ENCODE measurements at regions not wholly inside any gene's neighbourhood (a gene's known extent, or its start where the extent isn't known, plus 50 kb on each side); places are given as distances from the start of the nearest gene placed in this dataset.

- Mint-ChIP-seq H3K27ac (no peak overlapping the region), H3K9me3 (peaks cover 5% of the 10 kb centered on the region), H3K27me3 (peaks cover 17% of the 10 kb centered on the region), H3K4me1 (peaks cover 9% of the 10 kb centered on the region), H3K4me3 (no peak overlapping the region), H3K36me3 (no peaks in the 10 kb centered on the region)
- no peak for ATAC-seq
Observed at GRCh38 chr17:77604973-77605313, 353.6 kb upstream of the TNRC6C start.

GRCh38 chr17:77606146-77606864, 352.2 kb upstream of the TNRC6C start:
- no peak overlapping the region for H3K4me3 Mint-ChIP-seq
- no peak for ATAC-seq
- H3K4me1 Mint-ChIP-seq, result peaks cover 20% of the 10 kb centered on the region
- H3K36me3 Mint-ChIP-seq, result no peaks in the 10 kb centered on the region
- H3K27ac Mint-ChIP-seq, result no peak overlapping the region
- H3K27me3 Mint-ChIP-seq, result peaks cover 9% of the 10 kb centered on the region
- peaks cover 5% of the 10 kb centered on the region for H3K9me3 Mint-ChIP-seq

- H3K27me3 Mint-ChIP-seq, result peaks cover 4% of the 10 kb centered on the region
- ATAC-seq, result no peak
- peaks cover 20% of the 10 kb centered on the region for H3K4me1 Mint-ChIP-seq
- no peak overlapping the region for H3K27ac Mint-ChIP-seq
- no peaks in the 10 kb centered on the region for H3K36me3 Mint-ChIP-seq
- peaks cover 5% of the 10 kb centered on the region for H3K9me3 Mint-ChIP-seq
- no peak overlapping the region for H3K4me3 Mint-ChIP-seq
Observed at GRCh38 chr17:77606865-77607210, 351.7 kb upstream of the TNRC6C start.

- no peak overlapping the region for H3K4me3 Mint-ChIP-seq
- H3K9me3 Mint-ChIP-seq, result peaks cover 5% of the 10 kb centered on the region
- H3K27me3 Mint-ChIP-seq, result no peaks in the 10 kb centered on the region
- no peak for ATAC-seq
- peaks cover 20% of the 10 kb centered on the region for H3K4me1 Mint-ChIP-seq
- no peak overlapping the region for H3K27ac Mint-ChIP-seq
- no peaks in the 10 kb centered on the region for H3K36me3 Mint-ChIP-seq
Observed at GRCh38 chr17:77607606-77608005, 350.9 kb upstream of the TNRC6C start.

- peaks cover 20% of the 10 kb centered on the region for H3K4me1 Mint-ChIP-seq
- H3K27ac Mint-ChIP-seq, result no peak overlapping the region
- H3K4me3 Mint-ChIP-seq, result no peak overlapping the region
- no peaks in the 10 kb centered on the region for H3K27me3 Mint-ChIP-seq
- no peak for ATAC-seq
- no peaks in the 10 kb centered on the region for H3K36me3 Mint-ChIP-seq
- H3K9me3 Mint-ChIP-seq, result peaks cover 5% of the 10 kb centered on the region
Observed at GRCh38 chr17:77608431-77608830, 350.1 kb upstream of the TNRC6C start.

- Mint-ChIP-seq H3K36me3 (no peaks in the 10 kb centered on the region), H3K27me3 (no peaks in the 10 kb centered on the region), H3K9me3 (peaks cover 5% of the 10 kb centered on the region), H3K4me3 (peak overlapping the region; percentile 54), H3K27ac (peak overlapping the region; percentile 72), H3K4me1 (peaks cover 20% of the 10 kb centered on the region)
- peak; percentile 95 for ATAC-seq
Observed at GRCh38 chr17:77609553-77610517, 348.7 kb upstream of the TNRC6C start.

GRCh38 chr17:77610518-77610893, 348.0 kb upstream of the TNRC6C start:
- no peaks in the 10 kb centered on the region for H3K27me3 Mint-ChIP-seq
- H3K9me3 Mint-ChIP-seq, result peaks cover 5% of the 10 kb centered on the region
- peaks cover 20% of the 10 kb centered on the region for H3K4me1 Mint-ChIP-seq
- no peak for ATAC-seq
- H3K4me3 Mint-ChIP-seq, result peak overlapping the region; percentile 54
- peak overlapping the region; percentile 72 for H3K27ac Mint-ChIP-seq
- H3K36me3 Mint-ChIP-seq, result no peaks in the 10 kb centered on the region

GRCh38 chr17:77610972-77611521, 347.5 kb upstream of the TNRC6C start:
- Mint-ChIP-seq H3K4me1 (peaks cover 20% of the 10 kb centered on the region), H3K4me3 (no peak overlapping the region), H3K27me3 (no peaks in the 10 kb centered on the region), H3K36me3 (no peaks in the 10 kb centered on the region), H3K9me3 (peaks cover 5% of the 10 kb centered on the region), H3K27ac (peak overlapping the region; percentile 72)
- no peak for ATAC-seq

GRCh38 chr17:77611791-77612502, 346.6 kb upstream of the TNRC6C start:
- Mint-ChIP-seq H3K9me3 (peaks cover 5% of the 10 kb centered on the region), H3K27me3 (peaks cover 1% of the 10 kb centered on the region), H3K27ac (no peak overlapping the region), H3K36me3 (no peaks in the 10 kb centered on the region), H3K4me3 (no peak overlapping the region), H3K4me1 (peaks cover 20% of the 10 kb centered on the region)
- no peak for ATAC-seq

- H3K36me3 Mint-ChIP-seq, result no peaks in the 10 kb centered on the region
- peaks cover 5% of the 10 kb centered on the region for H3K9me3 Mint-ChIP-seq
- peaks cover 14% of the 10 kb centered on the region for H3K27me3 Mint-ChIP-seq
- no peak overlapping the region for H3K4me3 Mint-ChIP-seq
- H3K27ac Mint-ChIP-seq, result no peak overlapping the region
- ATAC-seq, result no peak
- peaks cover 23% of the 10 kb centered on the region for H3K4me1 Mint-ChIP-seq
Observed at GRCh38 chr17:77613218-77613617, 345.3 kb upstream of the TNRC6C start.

- Mint-ChIP-seq H3K27ac (no peak overlapping the region), H3K36me3 (no peaks in the 10 kb centered on the region), H3K4me3 (no peak overlapping the region), H3K9me3 (peaks cover 5% of the 10 kb centered on the region), H3K4me1 (peaks cover 25% of the 10 kb centered on the region), H3K27me3 (peaks cover 18% of the 10 kb centered on the region)
- no peak for ATAC-seq
Observed at GRCh38 chr17:77613627-77614026, 344.9 kb upstream of the TNRC6C start.

GRCh38 chr17:77615703-77616253, 342.7 kb upstream of the TNRC6C start:
- H3K9me3 Mint-ChIP-seq, result peaks cover 3% of the 10 kb centered on the region

GRCh38 chr17:77616254-77616731, 342.2 kb upstream of the TNRC6C start:
- no peak for ATAC-seq
- Mint-ChIP-seq H3K4me1 (peaks cover 5% of the 10 kb centered on the region), H3K27me3 (peaks cover 42% of the 10 kb centered on the region), H3K9me3 (peaks cover 3% of the 10 kb centered on the region), H3K27ac (no peak overlapping the region), H3K36me3 (no peaks in the 10 kb centered on the region), H3K4me3 (no peak overlapping the region)

More at GRCh38 chr17:77615703-77616253, 342.7 kb upstream of the TNRC6C start:
- Mint-ChIP-seq H3K27ac (no peak overlapping the region), H3K27me3 (peaks cover 39% of the 10 kb centered on the region), H3K4me3 (no peak overlapping the region), H3K4me1 (peaks cover 7% of the 10 kb centered on the region), H3K36me3 (no peaks in the 10 kb centered on the region)
- ATAC-seq, result no peak

- H3K9me3 Mint-ChIP-seq, result peaks cover 3% of the 10 kb centered on the region
- H3K27ac Mint-ChIP-seq, result no peak overlapping the region
- no peaks in the 10 kb centered on the region for H3K36me3 Mint-ChIP-seq
- H3K4me1 Mint-ChIP-seq, result peaks cover 5% of the 10 kb centered on the region
- no peak for ATAC-seq
- peaks cover 54% of the 10 kb centered on the region for H3K27me3 Mint-ChIP-seq
- H3K4me3 Mint-ChIP-seq, result no peak overlapping the region
Observed at GRCh38 chr17:77617516-77617915, 341.0 kb upstream of the TNRC6C start.

GRCh38 chr17:77618173-77618572, 340.3 kb upstream of the TNRC6C start:
- peaks cover 54% of the 10 kb centered on the region for H3K27me3 Mint-ChIP-seq
- peaks cover 5% of the 10 kb centered on the region for H3K4me1 Mint-ChIP-seq
- no peak overlapping the region for H3K27ac Mint-ChIP-seq
- H3K36me3 Mint-ChIP-seq, result no peaks in the 10 kb centered on the region
- H3K9me3 Mint-ChIP-seq, result peaks cover 3% of the 10 kb centered on the region
- no peak for ATAC-seq
- H3K4me3 Mint-ChIP-seq, result no peak overlapping the region
